ENCODE measurements at regions not wholly inside any gene's neighbourhood (a gene's known extent, or its start where the extent isn't known, plus 50 kb on each side); places are given as distances from the start of the nearest gene placed in this dataset.

DNA sequence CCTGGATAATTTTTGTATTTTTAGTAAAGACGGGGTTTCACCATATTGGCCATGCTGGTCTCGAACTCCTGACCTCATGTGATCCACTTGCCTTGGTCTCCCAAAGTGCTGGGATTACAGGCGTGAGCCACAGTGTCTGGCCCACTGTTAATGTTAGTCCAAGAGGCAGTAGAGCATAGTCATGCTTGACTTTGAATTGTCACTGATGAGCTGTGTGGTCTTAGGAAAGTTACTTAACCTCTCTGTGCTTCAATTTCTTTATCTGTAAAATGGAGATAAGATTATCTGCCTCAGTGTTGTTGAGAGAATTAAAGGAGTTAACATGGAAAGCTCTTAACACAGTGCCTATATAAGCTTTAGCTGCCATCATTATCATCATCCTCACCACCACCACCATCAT lies 78.1 kb downstream of the TBX3 start:
- TF ChIP-seq POLR2AphosphoS5 (IDR thresholded peaks at IDR 0.05; ENCODE audit: low read depth, low read length) (no peak), POLR2A (IDR thresholded peaks at IDR 0.05; ENCODE audit: low read depth, low read length) (no peak), TAF1 (IDR thresholded peaks at IDR 0.05; ENCODE audit: borderline replicate concordance, low read depth, low read length) (no peak)

Measured in GM12892 (cell line).